NOMO-1 treated with dmso at 0.1 percent for 144 hours (cell line): ENCODE measurements at regions not wholly inside any gene's neighbourhood (a gene's known extent, or its start where the extent isn't known, plus 50 kb on each side); places are given as distances from the start of the nearest gene placed in this dataset.
"Not testable (repeated sequence)": the region's sequence is repeated elsewhere in the genome, so short reads cannot be mapped to it uniquely, and the experiment has no call there.

Experiments used
- DNase-seq: peaks from one replicate; lab custom pipeline; 2025; ENCODE audit not compliant: unreplicated experiment; lab: John Stamatoyannopoulos, UW

DNA sequence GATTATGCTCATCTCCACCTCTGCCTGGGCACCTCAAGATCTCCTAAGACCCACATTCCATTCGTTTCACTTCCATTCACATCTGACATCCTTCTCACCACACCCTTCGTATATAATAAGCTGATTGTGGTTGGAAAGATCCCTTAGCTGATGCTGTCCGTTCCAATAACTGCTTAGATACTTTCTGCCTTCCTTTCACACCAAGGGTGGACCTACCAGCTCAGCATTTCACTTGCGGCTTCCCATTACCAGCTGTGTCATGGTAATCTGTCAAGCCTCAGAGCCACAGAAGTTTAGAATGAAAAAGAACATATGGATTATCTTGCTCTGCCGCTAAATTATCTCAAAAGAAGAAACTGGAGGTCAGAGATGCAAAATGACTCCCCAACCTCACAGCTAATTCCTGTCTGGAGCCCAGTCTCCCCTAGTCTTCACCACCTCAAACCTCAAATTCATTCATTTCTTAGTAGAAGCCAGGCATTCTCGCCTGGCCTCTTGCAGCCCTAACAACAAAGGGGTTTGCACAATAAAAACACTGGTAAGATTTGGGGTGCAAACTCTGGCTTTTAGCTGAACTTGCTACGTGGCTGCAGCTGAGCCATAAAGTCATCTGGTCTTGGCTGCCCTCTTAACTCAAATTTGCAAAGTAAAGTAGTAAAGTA, 182.8 kb upstream of the HS3ST3A1 start:
- no peak for DNase-seq

DNA sequence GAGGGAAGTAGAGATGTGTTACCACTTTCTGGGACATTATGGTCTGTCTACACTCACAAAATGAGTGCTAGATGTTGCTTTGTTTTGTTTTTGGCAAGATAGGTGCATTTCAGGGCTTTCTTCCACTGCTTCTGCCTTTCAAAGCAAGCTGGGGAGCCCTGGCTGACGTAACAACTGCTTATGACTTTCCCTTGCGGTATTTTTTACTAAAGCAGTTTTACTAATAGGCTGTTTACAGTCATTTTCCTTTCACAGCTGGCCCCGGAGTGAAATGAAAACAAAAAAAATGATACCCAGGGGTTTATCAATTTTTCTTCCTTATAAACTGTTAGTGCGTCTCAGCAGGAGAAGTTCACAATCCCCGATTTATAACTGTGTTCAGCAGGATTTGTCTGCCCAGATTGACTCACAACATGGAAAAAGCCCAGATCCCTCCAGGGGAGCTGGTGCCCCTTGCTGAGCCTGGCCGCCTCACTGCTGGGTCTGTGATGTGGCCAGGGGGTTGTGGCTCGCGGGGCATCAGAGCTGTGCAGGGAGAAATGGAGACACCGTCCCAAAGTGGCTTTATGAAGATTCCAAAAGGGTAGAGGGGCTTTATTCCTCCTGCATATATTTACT, 184.4 kb upstream of the HS3ST3A1 start:
- no peak for DNase-seq

DNA sequence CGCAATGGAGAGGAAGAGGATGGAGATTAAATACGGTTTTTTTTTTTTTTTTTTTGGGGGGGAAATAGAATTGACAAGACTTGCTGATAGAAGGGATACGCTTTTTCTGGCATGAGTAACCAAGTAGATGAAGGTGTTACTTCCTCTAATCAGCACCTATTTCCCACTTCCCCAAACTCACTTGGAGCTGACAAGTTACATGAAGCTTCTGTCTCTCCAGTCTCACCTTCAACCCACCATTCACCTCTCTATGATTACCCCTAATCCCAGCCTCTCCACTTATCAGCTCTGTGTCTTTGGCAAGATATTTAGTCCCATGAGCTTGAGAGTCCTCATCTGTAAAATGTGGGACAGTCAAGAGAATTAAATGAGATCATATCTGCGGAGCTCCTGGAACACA, 185.9 kb upstream of the HS3ST3A1 start:
- no peak for DNase-seq

DNA sequence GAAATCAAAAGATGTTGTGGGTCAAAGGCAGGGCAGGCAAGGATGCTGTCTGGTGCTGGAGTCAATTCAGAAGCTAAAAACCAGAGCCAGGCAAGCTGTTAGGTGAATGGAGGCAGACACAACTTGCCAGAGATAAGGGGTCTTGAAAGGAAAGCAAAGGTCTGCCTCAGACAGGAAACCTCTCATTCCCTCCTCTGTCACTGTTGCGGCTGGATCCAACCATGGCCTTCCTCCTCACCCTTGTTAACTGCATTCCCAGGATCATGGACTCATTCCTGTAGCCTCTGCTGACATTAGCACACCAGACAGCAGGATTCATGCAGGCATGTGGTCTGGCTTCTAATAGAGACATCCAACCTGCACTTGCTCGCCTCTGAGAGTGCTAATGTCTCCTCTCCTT, 186.7 kb upstream of the HS3ST3A1 start:
- DNase-seq: no peak

DNA sequence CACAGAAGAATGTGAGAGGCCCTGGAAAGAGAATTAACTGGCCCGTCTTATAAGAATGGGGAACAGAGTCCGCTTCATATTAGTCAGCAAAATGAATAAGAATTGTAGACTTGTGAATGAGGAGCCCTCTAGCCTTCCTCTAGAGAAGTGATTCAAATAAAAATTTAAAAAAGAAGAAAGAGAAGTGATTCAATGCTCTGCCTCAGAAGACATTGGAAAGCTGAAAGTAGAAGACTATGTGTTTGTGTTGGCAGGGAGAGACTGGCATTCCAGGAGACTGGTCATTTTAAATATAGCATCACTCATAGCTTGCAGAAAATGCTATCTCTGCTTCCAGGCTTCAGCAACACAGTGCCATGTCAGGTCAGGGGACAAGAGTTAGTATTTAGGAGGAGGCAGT, 190.6 kb upstream of the HS3ST3A1 start:
- DNase-seq: no peak

DNA sequence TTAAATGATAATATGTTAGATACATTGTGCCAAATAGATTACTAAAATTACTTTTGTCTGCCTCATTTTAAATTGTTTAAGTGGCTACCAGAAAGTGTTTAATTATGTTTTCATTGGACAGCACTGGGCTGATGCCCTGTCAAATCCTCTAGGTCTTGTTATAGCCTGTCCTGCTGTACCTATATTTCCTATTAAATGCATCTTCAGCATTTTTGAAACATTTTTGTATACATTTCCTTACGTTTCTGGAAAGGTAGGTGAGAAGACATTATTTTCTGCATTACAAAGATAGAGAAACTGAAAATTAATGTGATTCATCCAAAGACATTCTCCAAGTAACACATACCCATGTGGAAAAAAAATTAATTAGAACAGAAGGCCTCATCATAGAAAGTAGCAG, 192.2 kb upstream of the HS3ST3A1 start:
- DNase-seq: no peak

DNA sequence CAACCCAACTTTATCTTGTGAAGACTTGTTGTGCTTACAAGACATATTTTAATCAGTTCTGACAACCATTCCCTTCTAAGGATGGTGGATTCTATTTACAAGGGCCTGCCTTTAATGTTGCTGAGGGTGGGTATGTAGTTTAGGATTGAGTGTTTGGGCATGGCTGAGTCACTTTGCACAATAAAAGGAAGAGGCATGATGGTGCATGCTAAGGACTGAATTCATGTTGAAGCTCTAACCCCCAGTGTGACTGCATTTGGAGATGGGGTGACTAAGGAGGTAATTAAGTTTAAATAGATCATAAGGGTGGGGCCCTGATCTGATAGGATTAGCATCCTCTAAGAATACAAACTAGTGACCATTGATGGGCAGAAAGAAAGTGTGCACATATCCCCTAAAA, 196.1 kb upstream of the HS3ST3A1 start:
- DNase-seq: no peak

DNA sequence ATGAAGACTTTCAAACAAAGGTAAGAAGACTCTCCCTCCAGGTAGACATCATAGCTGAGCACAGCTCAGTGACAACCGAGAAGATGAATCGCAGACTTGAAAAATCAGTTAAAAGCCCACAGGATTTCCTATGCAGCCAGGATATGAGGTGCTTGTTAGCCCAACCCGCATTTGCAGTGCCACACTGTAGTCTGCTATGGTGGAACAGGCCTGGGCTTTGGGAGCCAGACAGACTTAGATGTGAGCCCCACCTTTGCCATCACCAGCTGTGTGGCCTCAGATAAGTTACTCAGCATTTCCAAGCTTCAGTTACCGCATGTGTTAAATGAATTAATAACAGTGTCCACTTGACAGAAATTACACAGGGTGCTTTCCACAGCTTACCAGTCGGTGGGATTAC, 204.4 kb upstream of the HS3ST3A1 start:
- no peak for DNase-seq

DNA sequence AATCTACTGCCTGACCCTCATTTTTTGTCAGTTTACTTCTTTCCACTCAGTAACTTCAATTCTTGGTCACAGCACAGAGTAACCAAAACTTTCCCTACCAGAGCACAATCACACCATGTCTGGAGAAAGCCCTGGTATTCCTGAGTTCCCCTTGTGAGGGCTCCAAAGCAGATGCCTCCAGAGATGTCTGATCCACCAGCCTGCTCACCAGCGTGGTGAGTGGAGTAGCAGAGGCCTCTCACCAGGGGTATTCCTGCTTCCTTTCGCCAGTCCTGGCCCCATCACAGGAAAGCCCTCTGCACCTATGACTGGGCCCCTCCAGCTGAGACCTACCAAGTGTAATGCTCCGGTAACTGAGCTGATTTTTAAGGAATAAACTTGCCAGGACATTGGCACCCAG, 205.4 kb upstream of the HS3ST3A1 start:
- DNase-seq: no peak

DNA sequence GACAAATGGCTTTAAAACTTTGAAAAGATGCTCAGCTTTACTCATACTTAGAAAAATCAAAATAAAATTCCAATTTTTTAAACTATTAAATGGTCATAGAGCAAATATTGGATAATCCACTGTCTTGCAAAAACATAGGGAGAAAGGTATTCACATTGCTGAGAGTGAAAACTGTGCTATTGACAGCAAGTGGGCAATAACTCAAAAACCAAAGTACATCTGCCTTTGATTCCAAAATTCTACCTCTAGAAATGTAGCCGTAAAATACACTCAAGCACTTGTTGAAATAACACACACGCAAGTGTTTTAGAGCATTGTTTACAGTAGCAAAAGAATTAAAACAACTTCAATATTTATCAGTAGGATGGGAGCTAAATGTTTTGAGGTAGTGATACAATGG, 210.6 kb upstream of the HS3ST3A1 start:
- DNase-seq: no peak

DNA sequence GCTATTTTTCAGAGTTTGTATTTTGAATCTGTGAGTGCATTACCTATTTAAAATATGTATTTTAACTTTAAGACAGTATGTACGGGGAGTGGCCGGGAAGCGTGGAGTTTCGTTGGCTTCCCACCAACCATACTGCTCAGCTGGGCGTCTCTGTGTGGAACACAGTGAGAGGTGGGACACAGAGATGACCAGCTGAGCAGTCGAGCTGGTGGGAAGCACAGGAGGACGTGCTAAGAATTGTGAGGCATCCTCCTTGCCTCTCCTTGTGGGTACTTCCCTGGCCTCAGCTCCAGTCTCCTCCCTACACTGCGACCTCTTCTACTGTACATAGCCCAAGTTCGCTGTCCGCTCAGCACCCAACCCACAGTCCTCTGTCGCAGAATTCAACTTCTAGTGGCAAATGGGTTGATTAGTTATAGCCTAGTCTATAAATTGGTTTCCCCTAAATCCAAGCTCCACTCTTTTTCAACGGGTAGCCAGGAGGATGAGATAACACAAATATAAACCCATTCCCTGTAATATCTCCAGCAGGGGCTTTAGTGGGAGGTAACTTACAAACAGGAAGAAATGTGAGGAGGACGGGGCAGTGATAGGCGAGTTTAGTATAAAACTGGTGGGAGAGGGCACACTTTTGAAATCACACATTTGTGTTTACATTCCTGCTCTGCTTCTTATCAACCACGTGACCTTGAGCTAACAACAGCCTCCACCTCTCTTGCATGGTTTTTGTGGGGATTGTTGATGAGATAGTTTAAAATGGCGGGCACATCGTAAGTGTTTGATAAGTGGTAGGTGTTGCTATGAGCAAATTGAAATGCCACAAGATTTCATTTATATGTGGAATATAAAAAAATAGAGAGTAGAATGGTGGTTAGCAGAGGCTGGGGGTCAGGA, 211.9 kb upstream of the HS3ST3A1 start:
- no peak for DNase-seq

DNA sequence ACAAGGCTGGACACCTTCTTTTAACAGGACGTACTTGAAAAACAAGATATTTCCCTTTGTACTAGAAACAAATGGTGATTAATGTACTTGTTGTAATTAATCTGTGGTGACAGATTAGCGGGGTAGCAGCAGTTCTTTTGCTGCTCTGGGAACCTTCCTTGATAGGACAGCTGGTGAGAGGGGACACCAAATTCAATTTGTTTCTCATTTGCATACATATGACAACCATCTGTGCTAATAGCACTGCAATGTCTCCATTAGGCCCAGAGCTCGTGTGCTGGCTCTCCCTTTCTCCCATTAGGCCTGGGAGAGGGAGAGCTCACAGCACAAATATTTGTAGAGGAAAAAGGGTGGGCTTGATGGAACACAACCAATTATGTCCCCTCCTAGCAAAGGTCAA, 221.0 kb upstream of the HS3ST3A1 start:
- DNase-seq: no peak

DNA sequence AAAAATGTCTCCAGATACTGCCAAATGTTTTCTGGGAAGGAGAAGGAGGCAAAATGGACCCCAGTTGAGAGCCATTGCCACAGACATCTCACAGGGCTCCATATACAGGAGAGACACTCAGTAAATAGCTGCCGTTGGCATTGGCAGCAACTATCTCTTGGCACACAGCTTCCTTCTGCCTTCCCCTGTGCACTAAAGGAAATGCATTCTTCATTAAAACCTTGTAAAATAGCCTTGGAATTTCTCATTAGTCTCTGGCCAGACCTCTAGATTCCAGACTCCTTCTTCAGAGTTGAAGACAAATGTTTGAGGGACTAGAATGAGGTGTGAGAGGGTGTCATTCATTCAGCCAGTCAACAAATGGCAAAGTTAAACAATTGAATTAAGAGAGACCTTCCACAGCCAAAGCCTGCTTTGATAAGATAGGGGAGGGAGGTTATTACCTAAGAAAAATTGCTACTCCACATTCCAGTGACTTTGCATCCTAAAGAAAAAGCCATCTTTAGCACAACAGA, 223.9 kb upstream of the HS3ST3A1 start:
- DNase-seq: no peak

DNA sequence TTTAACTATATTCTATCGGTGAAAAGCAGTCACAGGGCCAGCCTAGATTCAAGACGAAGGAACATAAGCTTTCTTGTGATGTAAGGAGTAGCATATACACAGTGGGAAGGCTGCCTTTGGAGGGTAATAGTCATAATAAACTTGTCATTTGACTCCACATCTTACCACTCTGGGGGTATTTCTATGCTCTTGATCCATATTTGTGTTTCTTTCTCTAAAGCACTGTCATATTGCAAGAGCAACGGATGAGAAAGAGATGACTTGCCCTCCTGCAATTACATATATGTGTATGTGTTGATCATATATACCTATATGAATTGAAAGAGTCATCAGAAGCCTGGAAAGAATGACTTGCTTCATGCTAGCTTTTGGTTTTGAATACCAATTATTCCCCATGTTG, 225.4 kb upstream of the HS3ST3A1 start:
- DNase-seq: no peak

DNA sequence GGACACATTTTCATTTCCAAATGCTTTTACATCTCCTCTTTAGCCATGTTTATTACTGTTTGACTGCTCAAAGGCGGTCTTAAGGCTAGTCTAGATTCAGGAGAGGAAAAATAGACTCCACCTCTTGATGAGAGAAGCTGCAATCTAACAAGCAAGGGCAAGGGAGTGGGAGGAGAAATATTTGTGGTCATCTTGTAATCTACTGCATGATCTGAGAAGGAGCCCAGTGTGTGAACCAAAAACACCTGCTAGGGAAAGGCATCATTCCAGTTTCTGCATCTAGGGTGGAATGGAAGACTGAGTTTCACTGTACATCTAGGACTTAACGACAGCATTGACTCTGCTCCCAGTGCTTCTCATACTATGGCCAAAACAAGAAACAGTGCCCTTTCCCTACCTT, 232.2 kb upstream of the HS3ST3A1 start:
- DNase-seq: no peak

DNA sequence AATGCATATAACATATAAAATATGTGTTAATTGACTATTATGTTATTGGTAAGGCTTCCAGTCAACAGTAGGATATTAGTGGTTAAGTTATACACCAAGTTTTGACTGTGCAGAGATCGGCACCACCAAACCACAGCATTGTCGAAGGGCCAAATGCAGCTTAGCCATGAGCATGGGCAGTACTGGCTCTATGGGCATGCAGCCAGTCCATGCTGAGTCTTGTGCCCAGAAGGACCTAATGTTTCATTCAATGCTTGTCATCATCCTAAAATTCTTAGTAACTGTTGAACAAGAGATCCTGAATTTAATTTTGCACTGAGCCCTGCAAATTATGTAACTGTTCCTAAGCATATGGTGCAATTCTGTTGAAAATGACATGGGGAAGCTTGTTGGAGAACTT, 233.4 kb upstream of the HS3ST3A1 start:
- DNase-seq: no peak

DNA sequence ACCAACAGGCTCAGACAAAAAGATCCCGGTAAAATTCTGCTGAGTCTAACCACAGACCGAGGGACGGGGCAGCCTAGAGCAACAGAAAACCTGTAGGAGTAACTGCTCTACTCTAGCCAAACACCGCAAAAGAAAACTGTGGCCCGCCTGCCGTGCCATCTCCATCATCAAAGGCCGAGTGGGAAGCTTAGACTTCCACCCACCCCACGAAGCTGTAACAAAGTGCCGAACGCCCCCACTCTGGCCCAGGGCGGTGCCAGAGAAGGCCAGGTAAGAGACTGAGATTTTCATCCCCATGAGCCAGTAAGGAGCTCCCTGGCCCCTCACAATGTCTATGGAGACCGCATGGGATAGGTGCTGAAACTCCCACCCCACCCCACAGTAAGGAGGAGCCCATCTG, 231.9 kb upstream of the COX10 start:
- DNase-seq: no peak

DNA sequence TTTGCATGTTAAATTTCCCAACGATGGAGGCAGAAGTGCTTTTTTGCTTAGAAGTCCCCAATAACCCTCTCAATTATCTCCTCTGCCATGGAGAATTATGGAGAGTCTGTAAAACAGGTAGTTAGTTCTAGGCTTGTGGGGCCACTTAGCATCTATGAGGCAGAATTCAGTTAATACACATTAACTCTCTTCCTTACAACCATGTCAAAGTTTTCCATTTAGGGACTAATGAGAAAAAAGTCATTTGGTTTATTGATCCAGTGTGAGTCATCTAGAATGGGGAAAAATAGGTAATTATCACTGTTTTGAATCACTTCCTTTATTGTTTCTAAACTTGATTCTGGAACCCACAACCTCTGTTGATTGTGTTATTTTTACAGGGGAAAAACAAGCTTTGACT, 229.1 kb upstream of the COX10 start:
- DNase-seq: no peak

DNA sequence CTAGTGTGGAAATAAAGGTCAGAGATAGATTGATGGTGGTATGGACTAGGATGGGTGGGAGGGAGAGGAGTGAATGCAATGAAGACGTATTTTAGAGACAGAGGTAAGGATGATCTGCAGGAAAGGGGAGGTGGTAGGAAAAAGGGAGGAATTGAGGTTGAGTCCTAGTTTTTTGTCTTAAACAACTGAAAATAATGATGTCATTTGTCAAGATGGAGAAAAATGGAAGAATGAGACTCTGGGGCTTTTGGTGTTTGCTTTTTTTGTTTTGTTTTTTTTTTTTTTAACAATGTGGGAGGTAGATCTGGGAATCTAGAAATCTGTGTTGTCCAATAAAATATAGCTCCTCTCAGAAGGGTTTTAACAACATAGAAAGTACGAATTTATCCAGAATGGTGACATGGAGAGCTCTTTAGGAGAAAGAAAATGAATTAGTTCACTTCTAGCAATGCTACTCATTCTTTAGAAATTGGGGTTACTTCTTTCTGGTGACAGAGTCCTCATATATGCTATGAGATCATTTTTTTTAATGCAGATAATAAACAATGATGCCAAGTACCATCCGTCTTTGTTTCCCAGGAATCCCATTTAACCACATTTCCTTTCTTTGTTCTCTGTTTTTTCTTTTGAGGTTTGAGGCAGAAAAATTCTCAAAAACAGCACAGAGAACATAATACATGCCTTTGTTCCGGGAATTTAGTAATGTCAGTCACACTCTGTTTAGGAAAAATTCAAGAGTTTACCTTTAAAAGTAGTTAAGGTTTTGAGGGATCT, 225.3 kb upstream of the COX10 start:
- DNase-seq: no peak

DNA sequence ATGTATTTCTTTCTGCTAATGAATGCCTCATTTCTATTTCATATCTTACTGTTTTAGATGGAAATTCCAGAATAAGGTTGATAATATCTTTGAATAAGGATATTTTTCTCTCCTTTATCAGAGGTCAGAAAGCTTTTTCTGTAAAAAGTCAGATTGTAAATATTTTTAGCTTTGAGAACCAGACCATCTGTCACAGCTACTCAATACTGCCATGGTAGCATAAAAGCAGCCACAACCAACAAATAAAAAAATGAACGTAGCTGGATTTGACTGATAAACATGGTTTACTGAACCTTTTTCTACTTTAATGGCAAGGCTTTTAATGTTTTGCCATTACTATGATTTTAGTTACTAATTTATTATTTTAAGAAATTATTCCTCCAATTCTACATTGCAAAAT, 217.4 kb upstream of the COX10 start:
- DNase-seq: no peak

DNA sequence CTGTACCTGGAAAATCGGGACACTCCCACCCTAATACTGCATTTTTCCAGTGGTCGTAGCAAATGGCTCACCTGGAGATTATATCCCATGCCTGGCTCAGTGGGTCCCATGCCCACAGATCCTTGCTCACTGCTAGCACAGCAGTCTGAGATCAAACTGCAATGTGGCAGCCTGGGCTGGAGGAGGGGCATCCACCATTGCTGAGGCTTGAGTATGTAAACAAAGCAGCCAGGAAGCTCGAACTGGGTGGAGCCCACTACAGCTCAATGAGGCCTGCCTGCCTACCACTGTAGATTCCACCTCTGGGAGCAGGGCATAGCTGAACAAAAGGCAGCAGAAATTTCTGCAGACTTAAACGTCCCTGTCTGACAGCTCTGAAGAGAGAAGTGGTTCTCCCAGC, 213.6 kb upstream of the COX10 start:
- DNase-seq: not testable (repeated sequence)
